DOHH2 (cell line): ENCODE measurements at regions not wholly inside any gene's neighbourhood (a gene's known extent, or its start where the extent isn't known, plus 50 kb on each side); places are given as distances from the start of the nearest gene placed in this dataset.
"Not testable (repeated sequence)": the region's sequence is repeated elsewhere in the genome, so short reads cannot be mapped to it uniquely, and the experiment has no call there.

Source experiments
- H3F3A ChIP-seq: fragments of 200-600 bp; sonication (generic), shearing (Covaris generic); 2 replicates; pipeline ENCODE4 v1.6.0; 2016; ENCODE audit warnings: antibody characterized with exemption, mild to moderate bottlenecking; ENCODE audit not compliant: control insufficient read depth, insufficient read depth
- H3K27ac ChIP-seq: fragments of 200-600 bp; sonication (generic); 2 replicates; pipeline ENCODE4 v1.5.1; 2014; ENCODE audit warnings: low read depth, mild to moderate bottlenecking, low read length, moderate library complexity
- H3K27me3 ChIP-seq: fragments of 200-600 bp; sonication (generic); 2 replicates; pipeline ENCODE4 v1.6.1; 2014; ENCODE audit warnings: mild to moderate bottlenecking, low read length, mixed read lengths; ENCODE audit not compliant: control insufficient read depth
- H3K36me3 ChIP-seq: fragments of 200-600 bp; sonication (generic); 2 replicates; pipeline ENCODE4 v1.6.1; 2014; ENCODE audit warnings: mild to moderate bottlenecking, low read length, moderate library complexity, mixed read lengths; ENCODE audit not compliant: control insufficient read depth
- H3K4me1 ChIP-seq: fragments of 200-600 bp; sonication (generic); 2 replicates; pipeline ENCODE4 v1.6.1; 2014; ENCODE audit warnings: mild to moderate bottlenecking, low read length, mixed read lengths; ENCODE audit not compliant: control insufficient read depth
- H3K4me2 ChIP-seq: fragments of 200-600 bp; sonication (generic); 2 replicates; pipeline ENCODE4 v1.6.0; 2014; ENCODE audit warnings: mild to moderate bottlenecking, low read length, moderate library complexity
- H3K4me3 ChIP-seq: fragments of 200-600 bp; sonication (generic); 2 replicates; pipeline ENCODE4 v1.5.1; 2014; ENCODE audit warnings: mild to moderate bottlenecking, low read length, mixed read lengths
- H3K79me2 ChIP-seq: fragments of 200-600 bp; sonication (generic); 2 replicates; pipeline ENCODE4 v1.6.1; 2014; ENCODE audit warnings: mild to moderate bottlenecking, low read length, mixed read lengths; ENCODE audit not compliant: control insufficient read depth
- H3K9me2 ChIP-seq: fragments of 200-600 bp; sonication (generic); replicated peaks from 2 replicates; pipeline ENCODE4 v1.6.1; 2014; ENCODE audit warnings: mild to moderate bottlenecking, low read length, mixed read lengths; ENCODE audit not compliant: control insufficient read depth
- H3K9me3 ChIP-seq: fragments of 200-600 bp; sonication (generic); 2 replicates; pipeline ENCODE4 v1.6.1; 2014; ENCODE audit warnings: antibody characterized with exemption, low read length, mixed read lengths; ENCODE audit not compliant: control insufficient read depth, insufficient read depth
- H4K20me1 ChIP-seq: fragments of 200-600 bp; sonication (generic); 2 replicates; pipeline ENCODE4 v1.6.0; 2014; ENCODE audit warnings: low read depth, mild to moderate bottlenecking, antibody characterized with exemption, low read length, moderate library complexity; ENCODE audit not compliant: control insufficient read depth, insufficient read depth
- CTCF ChIP-seq: fragments of 200-600 bp; sonication (generic); IDR thresholded peaks from one replicate; pipeline ENCODE4 v1.5.1; 2014; ENCODE audit warnings: antibody characterized with exemption, mild to moderate bottlenecking, low read depth, low read length; ENCODE audit not compliant: poor library complexity, severe bottlenecking
- EZH2phosphoT487 ChIP-seq: fragments of 200-600 bp; sonication (generic); IDR thresholded peaks from 2 replicates; pipeline ENCODE4 v1.6.1; 2017; ENCODE audit warnings: borderline replicate concordance, mild to moderate bottlenecking, antibody characterized with exemption, low read length, moderate library complexity, mixed read lengths

GRCh38 chr18:44580159-44580558 is 100.5 kb upstream of the SETBP1 start:
- no peaks in the 10 kb centered on the region for H4K20me1 ChIP-seq
- no peaks in the 10 kb centered on the region for H3K4me1 ChIP-seq
- H3K27me3 ChIP-seq = no peaks in the 10 kb centered on the region
- TF ChIP-seq CTCF (no peak), EZH2phosphoT487 (no peak)
- H3K4me2 ChIP-seq = no peak overlapping the region
- no peak overlapping the region for H3K27ac ChIP-seq
- H3F3A ChIP-seq = no peaks in the 10 kb centered on the region
- H3K36me3 ChIP-seq = no peaks in the 10 kb centered on the region
- no peaks in the 10 kb centered on the region for H3K9me2 ChIP-seq
- no peak overlapping the region for H3K4me3 ChIP-seq
- H3K9me3 ChIP-seq = no peaks in the 10 kb centered on the region
- no peaks in the 10 kb centered on the region for H3K79me2 ChIP-seq

- not testable (repeated sequence) for H3K9me2 ChIP-seq, H3K4me1 ChIP-seq, H3K36me3 ChIP-seq, H3K4me3 ChIP-seq, H4K20me1 ChIP-seq, H3K27me3 ChIP-seq, H3K27ac ChIP-seq, H3K79me2 ChIP-seq, H3K9me3 ChIP-seq, H3F3A ChIP-seq, H3K4me2 ChIP-seq
Observed at GRCh38 chr18:44580782-44581181, 99.9 kb upstream of the SETBP1 start.

GRCh38 chr18:44582456-44582855 is 98.2 kb upstream of the SETBP1 start:
- no peak overlapping the region for H3K4me2 ChIP-seq
- no peaks in the 10 kb centered on the region for H4K20me1 ChIP-seq
- no peak overlapping the region for H3K4me3 ChIP-seq
- H3K27ac ChIP-seq = no peak overlapping the region
- H3K36me3 ChIP-seq = no peaks in the 10 kb centered on the region
- no peaks in the 10 kb centered on the region for H3K4me1 ChIP-seq
- H3K9me3 ChIP-seq = no peaks in the 10 kb centered on the region
- no peaks in the 10 kb centered on the region for H3K79me2 ChIP-seq
- H3K27me3 ChIP-seq = no peaks in the 10 kb centered on the region
- no peaks in the 10 kb centered on the region for H3F3A ChIP-seq
- TF ChIP-seq CTCF (no peak), EZH2phosphoT487 (no peak)
- no peaks in the 10 kb centered on the region for H3K9me2 ChIP-seq

- no peaks in the 10 kb centered on the region for H3K79me2 ChIP-seq
- no peaks in the 10 kb centered on the region for H3K4me1 ChIP-seq
- H3K27ac ChIP-seq = no peak overlapping the region
- no peaks in the 10 kb centered on the region for H3K27me3 ChIP-seq
- H3K4me2 ChIP-seq = no peak overlapping the region
- H3K9me2 ChIP-seq = no peaks in the 10 kb centered on the region
- no peak overlapping the region for H3K4me3 ChIP-seq
- no peaks in the 10 kb centered on the region for H4K20me1 ChIP-seq
- H3K9me3 ChIP-seq = no peaks in the 10 kb centered on the region
- H3F3A ChIP-seq = no peaks in the 10 kb centered on the region
- TF ChIP-seq EZH2phosphoT487 = no peak
- TF ChIP-seq CTCF = no peak
- no peaks in the 10 kb centered on the region for H3K36me3 ChIP-seq
Observed at GRCh38 chr18:44584900-44585299, 95.8 kb upstream of the SETBP1 start.
